Calu3 (cell line): ENCODE measurements at regions not wholly inside any gene's neighbourhood (a gene's known extent, or its start where the extent isn't known, plus 50 kb on each side); places are given as distances from the start of the nearest gene placed in this dataset.

Source experiments
- BruUV-seq: library from RNA; stranded (reverse); fragments of 400-500 nt; replicated peaks from 2 replicates; lab custom pipeline; 2021; lab: Mats Ljungman, UMichigan
- CTCF ChIA-PET: fragments of 300-600 bp; sonication (Branson Sonifier 250); formaldehyde crosslinking; loops from one replicate; lab custom pipeline; 2022; ENCODE audit warnings: antibody characterized with exemption; lab: Charles Lee
- DNase-seq: peaks from one replicate; pipeline ENCODE4 v3.0.0; 2022
- H3K27ac Mint-ChIP-seq: one replicate; pipeline ENCODE4 v1.8.0; 2022; ENCODE audit warnings: mixed read lengths; ENCODE audit not compliant: unreplicated experiment
- H3K27me3 Mint-ChIP-seq: one replicate; pipeline ENCODE4 v1.8.0; 2022; ENCODE audit warnings: mixed read lengths; ENCODE audit not compliant: unreplicated experiment
- H3K36me3 Mint-ChIP-seq: one replicate; pipeline ENCODE4 v1.8.0; 2022; ENCODE audit warnings: mild to moderate bottlenecking, moderate library complexity, mixed read lengths; ENCODE audit not compliant: insufficient read depth, unreplicated experiment
- H3K4me1 Mint-ChIP-seq: one replicate; pipeline ENCODE4 v1.8.0; 2022; ENCODE audit warnings: mild to moderate bottlenecking, low read depth, mixed read lengths; ENCODE audit not compliant: unreplicated experiment
- H3K4me3 Mint-ChIP-seq: one replicate; pipeline ENCODE4 v1.8.0; 2022; ENCODE audit warnings: mild to moderate bottlenecking, low read depth, moderate library complexity, mixed read lengths; ENCODE audit not compliant: unreplicated experiment
- H3K9me3 Mint-ChIP-seq: one replicate; pipeline ENCODE4 v1.8.0; 2022; ENCODE audit warnings: low read depth, mixed read lengths; ENCODE audit not compliant: unreplicated experiment
- intact Hi-C: fragments of 100-400 bp; cut with micrococcal nuclease; formaldehyde crosslinking; loops from one replicate; pipeline ENCODE4 v1.10.0; 2022; ENCODE audit not compliant: unreplicated experiment
- TF ChIP-seq, protein P1 (sequence below): fragments of 200-600 bp; IDR thresholded peaks from one replicate; pipeline ENCODE4 v1.8.0; 2022; ENCODE audit warnings: antibody characterized with exemption; ENCODE audit not compliant: unreplicated experiment

DNA sequence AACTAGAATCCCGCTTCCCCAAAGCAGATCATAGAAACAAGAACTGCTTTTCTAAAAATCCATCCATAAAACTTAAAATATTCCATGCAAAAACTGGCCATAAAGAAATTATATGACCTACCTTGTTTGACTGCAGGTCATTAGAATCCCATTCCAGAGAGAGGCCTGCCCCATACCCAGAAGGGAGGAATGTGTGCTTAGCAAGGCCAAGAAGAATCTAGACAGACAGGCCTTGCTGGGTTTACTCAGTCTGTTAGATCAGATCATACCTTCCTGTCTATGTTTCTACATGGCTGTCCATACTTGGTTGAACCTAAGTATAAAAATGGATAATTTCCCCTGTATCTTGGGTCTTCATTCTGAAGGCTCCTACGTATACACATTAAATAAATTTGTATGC, 358.8 kb upstream of the TRPC7 start:
- no peaks in the 10 kb centered on the region for H3K4me1 Mint-ChIP-seq
- no peaks in the 10 kb centered on the region for H3K9me3 Mint-ChIP-seq
- no peak overlapping the region for H3K4me3 Mint-ChIP-seq
- CTCF ChIA-PET: no interaction called here
- no peaks in the 10 kb centered on the region for H3K36me3 Mint-ChIP-seq
- TF ChIP-seq, protein P1, sequence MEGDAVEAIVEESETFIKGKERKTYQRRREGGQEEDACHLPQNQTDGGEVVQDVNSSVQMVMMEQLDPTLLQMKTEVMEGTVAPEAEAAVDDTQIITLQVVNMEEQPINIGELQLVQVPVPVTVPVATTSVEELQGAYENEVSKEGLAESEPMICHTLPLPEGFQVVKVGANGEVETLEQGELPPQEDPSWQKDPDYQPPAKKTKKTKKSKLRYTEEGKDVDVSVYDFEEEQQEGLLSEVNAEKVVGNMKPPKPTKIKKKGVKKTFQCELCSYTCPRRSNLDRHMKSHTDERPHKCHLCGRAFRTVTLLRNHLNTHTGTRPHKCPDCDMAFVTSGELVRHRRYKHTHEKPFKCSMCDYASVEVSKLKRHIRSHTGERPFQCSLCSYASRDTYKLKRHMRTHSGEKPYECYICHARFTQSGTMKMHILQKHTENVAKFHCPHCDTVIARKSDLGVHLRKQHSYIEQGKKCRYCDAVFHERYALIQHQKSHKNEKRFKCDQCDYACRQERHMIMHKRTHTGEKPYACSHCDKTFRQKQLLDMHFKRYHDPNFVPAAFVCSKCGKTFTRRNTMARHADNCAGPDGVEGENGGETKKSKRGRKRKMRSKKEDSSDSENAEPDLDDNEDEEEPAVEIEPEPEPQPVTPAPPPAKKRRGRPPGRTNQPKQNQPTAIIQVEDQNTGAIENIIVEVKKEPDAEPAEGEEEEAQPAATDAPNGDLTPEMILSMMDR: no peak
- intact Hi-C loops: no loop called here
- DNase-seq: peak; percentile 14
- no TSS peak for BruUV-seq
- H3K27ac Mint-ChIP-seq: no peak overlapping the region
- no peaks in the 10 kb centered on the region for H3K27me3 Mint-ChIP-seq

DNA sequence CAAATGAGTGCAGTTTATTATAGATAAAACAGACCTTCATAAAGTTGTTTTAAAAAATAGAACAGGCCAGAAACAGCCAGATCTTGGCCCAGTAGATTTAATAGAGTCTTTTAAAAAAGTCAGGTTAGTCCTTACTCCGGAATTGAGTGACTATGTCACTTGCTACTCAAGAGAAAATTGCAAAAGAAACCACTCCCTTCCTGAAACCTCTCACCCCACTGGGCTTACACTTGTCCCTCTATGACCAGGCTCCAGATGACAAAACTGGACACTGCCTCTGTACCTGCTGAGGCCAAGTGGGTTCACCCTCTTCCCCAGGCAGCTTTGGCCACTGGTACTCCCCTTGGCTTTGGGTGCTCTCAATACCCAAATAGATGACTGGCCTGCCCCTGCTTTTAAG, 357.2 kb upstream of the TRPC7 start:
- Mint-ChIP-seq H3K36me3 (no peaks in the 10 kb centered on the region), H3K4me3 (no peak overlapping the region), H3K27ac (no peak overlapping the region), H3K9me3 (no peaks in the 10 kb centered on the region), H3K4me1 (no peaks in the 10 kb centered on the region), H3K27me3 (peaks cover 8% of the 10 kb centered on the region)
- intact Hi-C loops: no loop called here
- CTCF ChIA-PET: no interaction called here
- DNase-seq: no peak
- TF ChIP-seq, protein P1: no peak
- BruUV-seq: no TSS peak

DNA sequence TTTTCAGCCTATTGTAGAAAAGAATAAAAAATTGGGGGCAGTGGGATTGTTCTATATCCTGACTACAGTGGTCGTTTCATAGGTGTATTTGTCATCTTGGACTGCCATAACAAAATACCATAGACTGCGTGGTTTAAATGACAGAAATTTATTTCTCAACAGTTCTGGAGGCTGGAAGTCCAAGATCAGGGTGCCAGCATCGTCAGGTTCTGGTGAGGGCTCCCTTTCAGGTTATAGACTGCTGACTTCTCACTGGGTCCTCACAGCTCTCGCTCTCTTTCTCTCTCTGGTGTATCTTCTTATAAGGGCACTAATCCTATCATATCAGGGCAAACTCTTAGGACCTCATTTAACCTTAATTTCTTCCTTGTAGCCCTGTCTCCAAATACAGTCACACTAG, 356.7 kb upstream of the TRPC7 start:
- no peak overlapping the region for H3K27ac Mint-ChIP-seq
- no peak for DNase-seq
- no peaks in the 10 kb centered on the region for H3K36me3 Mint-ChIP-seq
- TF ChIP-seq, protein P1: no peak
- H3K27me3 Mint-ChIP-seq: peaks cover 13% of the 10 kb centered on the region
- H3K9me3 Mint-ChIP-seq: no peaks in the 10 kb centered on the region
- intact Hi-C loops: no loop called here
- no peaks in the 10 kb centered on the region for H3K4me1 Mint-ChIP-seq
- H3K4me3 Mint-ChIP-seq: no peak overlapping the region
- BruUV-seq: no TSS peak
- CTCF ChIA-PET: interaction anchor here (0.7 kb wide), 1 partner anchor 1538 kb away, joined by 3 read pairs; no protein-coding TSS in a partner anchor

DNA sequence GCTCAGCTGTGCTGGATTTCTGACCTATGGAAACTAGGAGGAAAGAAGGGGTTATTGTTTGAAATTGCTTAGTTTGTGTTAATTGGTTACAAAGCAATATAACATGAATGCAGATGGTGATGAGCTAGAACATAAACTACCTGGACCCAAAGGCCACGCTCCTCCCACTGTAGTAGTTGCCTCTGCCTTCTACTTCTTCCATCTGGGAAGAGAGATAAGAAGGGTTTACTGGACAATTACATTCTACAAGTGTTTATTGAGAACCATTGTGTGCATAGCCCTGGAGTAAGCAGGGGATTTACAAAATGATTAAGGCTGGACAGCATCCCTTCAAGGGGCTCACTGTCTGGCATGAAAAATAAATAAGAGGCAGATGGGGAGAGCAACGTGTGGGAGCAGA, 355.3 kb upstream of the TRPC7 start:
- intact Hi-C loops: no loop called here
- CTCF ChIA-PET: no interaction called here
- Mint-ChIP-seq H3K27ac (no peak overlapping the region), H3K4me1 (no peaks in the 10 kb centered on the region), H3K36me3 (no peaks in the 10 kb centered on the region), H3K27me3 (peaks cover 16% of the 10 kb centered on the region), H3K4me3 (no peak overlapping the region), H3K9me3 (no peaks in the 10 kb centered on the region)
- BruUV-seq: no TSS peak
- TF ChIP-seq, protein P1: no peak
- no peak for DNase-seq

DNA sequence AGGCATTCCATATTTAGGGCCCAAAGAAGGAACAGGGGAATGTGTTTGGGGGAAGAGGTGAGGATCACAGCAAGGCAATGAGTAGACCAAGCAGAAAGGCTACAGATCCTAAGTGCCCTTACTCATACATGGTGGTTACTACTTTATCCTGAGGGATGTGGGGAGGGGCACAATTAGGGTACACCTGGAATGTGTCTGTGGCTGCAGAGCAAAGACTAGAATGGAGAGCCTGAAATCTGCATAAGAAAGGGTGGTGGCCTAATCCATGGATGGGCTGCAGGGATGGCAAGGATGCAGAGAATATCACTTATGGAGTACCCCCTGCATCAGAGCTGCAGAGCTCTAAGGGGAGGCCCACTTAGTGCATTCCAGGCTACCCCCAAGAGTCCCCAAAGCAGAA, 352.6 kb upstream of the TRPC7 start:
- TF ChIP-seq, protein P1: no peak
- H3K27me3 Mint-ChIP-seq: peaks cover 16% of the 10 kb centered on the region
- no peaks in the 10 kb centered on the region for H3K9me3 Mint-ChIP-seq
- intact Hi-C loops: no loop called here
- CTCF ChIA-PET: no interaction called here
- BruUV-seq: no TSS peak
- DNase-seq: no peak
- no peaks in the 10 kb centered on the region for H3K4me1 Mint-ChIP-seq
- no peaks in the 10 kb centered on the region for H3K36me3 Mint-ChIP-seq
- no peak overlapping the region for H3K27ac Mint-ChIP-seq
- no peak overlapping the region for H3K4me3 Mint-ChIP-seq
